ELF-1 (cell line): ENCODE measurements at regions not wholly inside any gene's neighbourhood (a gene's known extent, or its start where the extent isn't known, plus 50 kb on each side); places are given as distances from the start of the nearest gene placed in this dataset.
A peak's percentile ranks its signal among the peaks of the same experiment; 100 is the strongest.

ENCODE experiments used
- DNase-seq: peaks from one replicate; pipeline ENCODE4 v3.0.0-alpha.2; 2016; ENCODE audit warnings: low read depth, low spot score

GRCh38 chr4:126028876-126029275 lies 714.1 kb downstream of the FAT4 start:
- DNase-seq, result no peak

- DNase-seq, result no peak
These were observed 722.5 kb downstream of the FAT4 start for GRCh38 chr4:126037231-126037630.

GRCh38 chr4:126038502-126039144 lies 723.9 kb downstream of the FAT4 start:
- no peak for DNase-seq

- DNase-seq, result no peak
These were observed 731.4 kb downstream of the FAT4 start for GRCh38 chr4:126046081-126046614.

- no peak for DNase-seq
These were observed 732.4 kb downstream of the FAT4 start for GRCh38 chr4:126047114-126047513.

GRCh38 chr4:126051689-126052424 lies 737.1 kb downstream of the FAT4 start:
- no peak for DNase-seq

- no peak for DNase-seq
These were observed 741.4 kb downstream of the FAT4 start for GRCh38 chr4:126056116-126056650.

GRCh38 chr4:126057371-126057770 lies 742.6 kb downstream of the FAT4 start:
- no peak for DNase-seq

- no peak for DNase-seq
These were observed 743.8 kb downstream of the FAT4 start for GRCh38 chr4:126058596-126058995.

- DNase-seq, result no peak
These were observed 746.9 kb downstream of the FAT4 start for GRCh38 chr4:126061655-126062054.

- DNase-seq, result no peak
These were observed 750.3 kb downstream of the FAT4 start for GRCh38 chr4:126065016-126065415.

- no peak for DNase-seq
These were observed 756.9 kb downstream of the FAT4 start for GRCh38 chr4:126071346-126072333.

GRCh38 chr4:126081336-126081735 lies 766.6 kb downstream of the FAT4 start:
- no peak for DNase-seq

GRCh38 chr4:126086041-126086440 lies 771.3 kb downstream of the FAT4 start:
- no peak for DNase-seq

GRCh38 chr4:126087101-126087500 lies 772.3 kb downstream of the FAT4 start:
- no peak for DNase-seq

GRCh38 chr4:126097155-126097799 lies 782.5 kb downstream of the FAT4 start:
- DNase-seq, result no peak

GRCh38 chr4:126106658-126107057 lies 791.9 kb downstream of the FAT4 start:
- DNase-seq, result peak; percentile 5

- DNase-seq, result no peak
These were observed 795.1 kb downstream of the FAT4 start for GRCh38 chr4:126109836-126110235.

- DNase-seq, result no peak
These were observed 798.3 kb downstream of the FAT4 start for GRCh38 chr4:126113058-126113457.

- no peak for DNase-seq
These were observed 809.0 kb downstream of the FAT4 start for GRCh38 chr4:126123611-126124325.
